Fibroblast of skin of left quadriceps (primary cell): ENCODE measurements at regions not wholly inside any gene's neighbourhood (a gene's known extent, or its start where the extent isn't known, plus 50 kb on each side); places are given as distances from the start of the nearest gene placed in this dataset.
A peak's percentile ranks its signal among the peaks of the same experiment; 100 is the strongest.

Source experiments
- DNase-seq, 2 experiments: peaks; one replicate each; pipeline ENCODE4 v3.0.0-alpha.2; 2013; ENCODE audit warnings: low read depth in 2 of 2

DNA sequence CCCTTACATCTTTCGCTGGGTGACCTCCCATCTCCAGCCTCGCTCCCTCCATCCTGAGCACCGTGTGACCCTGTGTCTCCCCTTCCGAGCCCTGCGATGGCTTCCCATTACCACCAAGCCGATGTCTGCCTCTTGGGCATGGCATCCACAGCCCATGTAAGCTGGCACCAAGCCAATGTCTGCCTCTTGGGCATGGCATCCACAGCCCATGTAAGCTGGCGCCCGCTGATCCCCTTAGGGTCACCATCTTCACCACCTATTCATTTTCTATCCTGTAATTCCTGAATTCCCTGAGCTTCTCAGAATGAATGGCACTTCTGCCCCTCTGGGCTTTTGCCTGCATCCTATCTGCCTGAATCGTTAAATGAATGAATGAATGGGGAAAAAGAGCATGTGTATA, 478.2 kb upstream of the CCL2 start:
- no peak for DNase-seq

DNA sequence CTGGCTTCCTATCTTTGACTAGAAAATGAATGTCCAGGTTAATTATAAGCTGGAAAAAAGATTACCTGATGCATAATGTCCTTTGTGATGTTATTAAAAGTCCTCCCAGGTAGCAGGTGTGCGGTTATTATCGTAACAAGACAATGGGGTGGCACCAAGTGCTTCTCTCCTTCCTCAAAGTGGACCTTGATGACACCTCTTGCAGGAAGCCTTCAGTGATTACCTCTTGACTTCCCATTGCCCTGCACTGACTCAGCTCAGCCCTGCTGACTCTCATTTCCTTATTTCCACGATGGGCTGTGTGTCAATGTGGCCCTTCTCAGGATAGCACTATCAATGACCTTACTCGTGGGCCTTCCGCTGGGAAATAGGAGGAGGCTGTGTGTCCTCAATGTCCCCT, 477.4 kb upstream of the CCL2 start:
- no peak for DNase-seq

DNA sequence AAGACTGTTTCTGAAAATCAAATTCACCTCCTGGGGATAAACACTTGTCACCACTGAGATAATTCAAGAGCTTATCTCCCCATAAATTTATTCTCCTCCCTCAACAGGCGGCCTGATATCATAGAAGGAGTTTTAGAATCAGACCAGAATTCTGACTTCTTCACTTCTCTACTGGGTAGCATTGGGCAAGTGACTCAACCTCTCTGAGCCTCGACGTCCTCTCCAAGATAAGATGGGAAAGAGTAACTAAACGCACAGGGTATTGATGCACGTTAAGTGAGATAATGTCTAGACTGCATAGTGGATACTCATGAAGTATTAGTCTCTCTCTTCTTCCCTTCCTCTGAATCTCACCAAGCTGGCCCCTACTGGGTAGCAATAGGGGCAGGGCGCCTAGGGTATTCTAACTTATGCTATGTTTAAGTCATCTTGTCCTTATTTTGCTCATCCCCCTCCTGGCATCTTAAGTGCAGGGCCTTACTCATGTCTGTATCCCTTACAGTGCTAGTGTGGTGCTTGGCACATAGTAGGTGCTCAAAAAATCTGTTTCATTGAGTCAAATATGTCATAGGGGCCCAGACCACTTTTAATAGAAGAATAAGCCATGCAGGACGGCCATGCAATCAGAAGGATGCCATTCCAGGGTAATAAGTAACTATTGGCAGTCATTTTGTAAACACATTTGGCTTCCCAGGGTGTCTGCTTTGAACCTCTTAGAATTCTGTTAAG, 476.4 kb upstream of the CCL2 start:
- DNase-seq = peak in 1 of 2 experiments; percentile 18

DNA sequence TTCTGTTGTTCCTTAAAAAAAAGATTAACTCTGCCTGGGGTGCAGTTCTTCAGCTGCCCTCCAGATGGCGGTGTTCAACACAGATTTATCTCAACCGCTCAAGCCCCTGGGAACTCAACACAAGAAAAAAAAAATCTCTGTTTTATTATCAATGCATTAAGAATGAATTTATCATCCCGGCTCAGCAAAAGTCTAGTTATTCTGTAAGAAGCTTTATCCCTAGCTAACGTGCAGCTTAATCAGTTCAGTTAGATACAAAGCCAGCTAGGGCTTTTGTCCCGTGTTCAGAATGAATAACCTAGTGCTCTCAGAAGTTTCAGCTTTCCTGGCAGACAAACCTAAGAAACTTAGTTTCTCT, 475.9 kb upstream of the CCL2 start:
- peak in 1 of 2 experiments; percentile 18 for DNase-seq

DNA sequence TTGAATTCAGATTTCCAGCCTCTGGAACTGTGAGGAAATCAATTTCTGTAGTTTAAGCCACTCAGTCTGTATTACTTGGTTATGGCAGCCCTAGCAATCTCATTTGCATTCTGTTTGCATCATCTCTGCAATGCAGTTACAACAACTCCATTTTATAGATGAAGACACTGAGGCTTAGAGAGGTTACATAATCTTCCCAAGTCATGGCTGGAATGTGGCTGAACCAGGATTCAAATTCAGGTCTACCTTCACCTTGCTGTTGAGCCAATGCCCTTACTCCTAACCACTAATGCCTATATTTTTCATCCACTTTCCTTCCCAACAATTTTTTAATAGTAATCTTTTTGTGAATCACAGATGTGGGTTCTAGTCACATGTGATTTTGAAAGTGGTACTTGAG, 469.8 kb upstream of the CCL2 start:
- no peak for DNase-seq

DNA sequence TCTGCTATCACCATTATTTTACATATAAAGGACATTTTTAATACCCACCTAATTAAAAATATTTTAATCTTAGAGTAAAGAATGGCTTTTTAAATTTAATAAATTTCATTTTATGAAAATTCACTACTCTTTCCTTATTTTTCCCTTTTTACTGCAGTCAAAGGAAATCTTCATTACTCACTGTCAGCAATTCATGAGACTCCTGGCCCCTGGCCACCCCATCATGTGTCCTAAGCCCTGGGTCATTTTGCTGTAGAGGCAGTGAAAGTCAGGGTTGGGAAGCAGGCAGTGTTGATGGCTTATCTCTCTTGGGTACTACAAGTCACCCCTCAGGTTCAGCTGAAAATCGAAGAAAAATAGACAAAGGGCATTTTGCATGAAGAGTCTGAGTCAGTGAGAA, 468.6 kb upstream of the CCL2 start:
- DNase-seq = no peak

DNA sequence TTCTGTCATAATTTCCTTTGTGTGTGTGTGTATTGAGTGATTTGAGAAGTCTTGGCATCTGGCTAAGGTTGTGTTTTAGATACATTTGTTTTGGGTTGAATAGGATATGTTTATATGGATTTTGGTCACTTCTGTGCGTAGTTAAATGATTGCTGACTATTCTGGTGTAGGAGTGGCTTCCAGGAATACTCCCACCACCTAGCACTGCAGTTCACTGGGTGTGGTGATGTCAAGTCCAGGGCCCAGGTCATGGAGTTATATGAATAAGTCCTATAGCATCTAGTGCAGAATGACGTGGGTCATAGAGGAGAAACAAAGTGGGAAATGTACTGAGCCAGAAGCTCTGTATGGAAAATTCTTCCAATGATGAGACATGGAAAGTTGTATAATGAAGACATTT, 465.4 kb upstream of the CCL2 start:
- DNase-seq = no peak

DNA sequence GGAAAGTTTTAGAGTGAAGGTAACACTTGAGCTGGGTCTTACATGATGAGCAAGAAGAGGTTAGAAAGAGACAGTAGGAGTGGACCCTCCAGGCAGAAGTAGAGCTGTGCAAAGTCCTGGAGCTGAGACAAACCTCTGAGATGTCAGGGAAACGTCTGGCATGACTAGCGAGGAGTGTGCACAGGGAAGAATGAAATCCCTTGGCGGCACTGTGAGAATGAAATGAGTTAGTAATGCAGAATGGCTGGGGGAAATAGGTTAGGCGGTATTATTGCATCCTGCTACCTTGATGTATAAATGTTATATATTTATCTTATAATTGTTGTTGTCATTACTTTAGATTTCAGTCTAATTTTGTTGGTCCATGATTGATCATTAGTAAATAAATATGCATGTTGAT, 457.9 kb upstream of the CCL2 start:
- DNase-seq = no peak

DNA sequence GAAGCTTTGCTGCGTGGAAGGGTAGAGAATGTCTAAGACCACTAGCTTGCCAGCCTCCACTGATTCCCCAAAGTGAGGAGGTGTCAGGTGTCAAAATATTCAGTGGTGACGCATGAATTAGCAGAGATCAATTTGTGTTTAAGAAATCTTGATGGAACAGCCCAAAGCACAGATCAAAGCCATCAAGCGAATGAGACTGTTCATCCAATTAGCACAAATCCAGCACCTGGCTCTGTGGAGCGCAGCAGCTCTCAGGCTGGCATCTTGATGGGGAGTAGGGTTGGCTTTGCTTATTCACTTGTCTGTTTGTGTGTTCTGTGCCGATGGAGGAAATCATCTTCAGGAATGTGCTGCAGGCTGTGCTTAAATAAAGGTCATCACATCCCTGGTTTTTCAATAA, 456.8 kb upstream of the CCL2 start:
- no peak for DNase-seq

DNA sequence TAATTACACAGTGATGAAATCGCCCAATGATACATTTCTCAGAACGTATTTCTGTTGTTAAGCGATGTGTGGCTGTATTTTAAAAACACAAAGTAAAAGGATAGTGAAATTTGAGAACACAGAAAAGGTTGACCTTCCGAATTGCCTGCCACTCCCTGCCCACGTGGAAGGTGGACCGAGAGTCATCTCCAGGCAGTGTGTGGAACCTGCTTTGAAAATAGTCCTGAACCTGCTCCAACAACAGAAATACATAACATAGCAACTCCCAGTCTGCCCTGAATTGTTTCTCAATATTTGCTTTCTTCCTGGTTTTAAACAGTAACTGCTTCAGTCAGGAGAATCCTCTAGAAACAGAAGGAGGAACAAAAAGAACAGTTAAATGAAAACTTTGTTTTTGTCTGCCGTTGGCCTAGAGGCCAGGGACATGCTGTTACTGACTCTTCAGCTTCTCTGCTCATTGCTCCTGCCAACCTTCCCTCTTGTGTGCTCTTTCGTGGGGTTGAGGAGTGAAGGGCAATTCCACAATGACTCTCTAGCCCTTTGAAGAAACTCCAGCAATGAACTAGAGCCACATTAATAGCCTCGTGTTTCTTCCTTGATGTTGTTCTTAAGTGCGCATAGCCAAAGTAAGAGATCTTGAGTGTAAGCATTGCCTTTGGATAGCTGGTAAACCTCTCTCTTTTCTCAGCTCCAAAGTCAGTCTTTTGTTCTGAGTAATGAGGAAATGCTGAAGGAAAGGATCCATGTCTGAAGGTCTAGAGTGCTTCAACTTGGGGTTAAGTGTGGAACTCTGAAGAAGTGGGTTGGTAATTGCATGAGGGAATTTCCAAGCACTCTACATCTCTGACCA, 452.5 kb upstream of the CCL2 start:
- DNase-seq = no peak

DNA sequence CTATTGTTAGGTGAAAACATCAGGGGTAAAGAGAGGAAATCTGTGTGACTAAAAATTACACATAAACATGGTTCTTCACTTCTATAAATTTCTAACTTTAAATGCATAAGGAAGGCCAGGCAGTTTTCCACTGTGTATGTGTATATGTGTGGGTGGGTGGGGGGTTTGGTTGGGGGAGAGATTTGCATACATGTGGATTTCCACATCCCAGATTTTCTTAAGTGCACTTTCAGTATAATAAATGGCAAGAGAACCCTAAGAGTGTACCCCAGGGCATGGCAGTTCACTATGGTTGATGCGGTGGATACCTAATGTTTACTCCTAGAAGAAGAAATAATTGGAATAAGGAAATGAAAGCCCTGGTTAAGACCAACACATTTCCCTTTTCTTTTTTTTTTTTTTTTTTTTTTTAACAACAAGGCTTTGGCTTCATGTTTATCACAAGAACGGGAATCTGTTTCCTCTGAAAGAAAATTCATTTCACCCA, 451.8 kb upstream of the CCL2 start:
- no peak for DNase-seq

DNA sequence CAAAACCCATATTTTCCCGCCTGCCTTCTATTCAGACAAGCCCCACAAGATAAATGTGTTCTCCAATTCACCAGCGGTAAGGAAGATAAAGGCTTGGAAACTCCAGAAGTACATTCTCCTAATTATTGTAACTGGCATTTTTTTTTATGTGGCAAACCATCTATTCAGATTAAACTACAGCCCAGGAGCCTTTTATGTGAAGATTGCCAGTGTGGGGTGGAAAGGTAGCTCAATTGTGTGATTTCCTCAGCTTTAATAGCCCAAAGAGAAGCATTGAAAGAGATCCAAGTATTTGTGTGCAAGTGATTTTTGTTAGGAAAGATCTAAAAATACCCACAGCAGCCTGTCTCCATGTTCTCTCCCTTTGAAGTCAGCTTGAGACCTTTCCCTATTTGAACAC, 451.4 kb upstream of the CCL2 start:
- no peak for DNase-seq

DNA sequence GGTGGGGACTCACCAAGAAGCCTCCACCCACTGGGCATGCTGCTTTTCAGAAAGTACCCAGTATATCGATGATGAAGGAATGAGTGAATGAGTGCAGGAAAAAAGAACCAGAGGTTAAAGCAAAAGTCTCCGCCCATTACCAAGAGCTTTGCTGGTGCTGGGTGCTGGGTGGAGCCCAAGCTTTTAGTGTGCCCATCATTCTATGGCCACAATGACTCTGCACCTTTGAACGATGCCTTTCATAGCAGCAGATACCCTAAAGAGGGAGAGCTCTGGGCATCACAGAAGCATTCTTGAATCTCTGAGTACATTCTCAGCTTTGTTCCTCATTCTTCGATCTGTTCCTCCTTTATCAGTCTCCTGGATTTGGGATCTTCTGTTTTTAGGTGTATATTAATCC, 450.7 kb upstream of the CCL2 start:
- DNase-seq = no peak

DNA sequence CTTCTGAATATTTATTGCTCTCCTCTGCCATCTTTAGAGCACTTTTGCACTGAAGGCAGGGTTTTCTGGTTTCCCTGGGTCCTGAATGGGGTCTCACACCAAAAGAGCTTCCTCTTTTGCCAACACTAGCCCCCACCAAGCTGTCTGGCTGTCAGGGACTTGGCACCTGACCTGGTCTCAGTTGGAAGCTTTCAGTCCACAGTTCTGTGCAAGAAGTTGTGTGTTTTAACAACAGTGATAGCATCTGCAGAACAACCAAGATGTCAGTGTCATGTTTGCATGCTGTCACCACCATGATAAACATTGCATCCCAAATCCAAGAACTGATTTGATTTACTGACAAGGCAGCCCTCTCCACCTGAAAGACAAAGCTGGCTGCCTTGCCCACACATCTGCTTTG, 448.5 kb upstream of the CCL2 start:
- DNase-seq = no peak

DNA sequence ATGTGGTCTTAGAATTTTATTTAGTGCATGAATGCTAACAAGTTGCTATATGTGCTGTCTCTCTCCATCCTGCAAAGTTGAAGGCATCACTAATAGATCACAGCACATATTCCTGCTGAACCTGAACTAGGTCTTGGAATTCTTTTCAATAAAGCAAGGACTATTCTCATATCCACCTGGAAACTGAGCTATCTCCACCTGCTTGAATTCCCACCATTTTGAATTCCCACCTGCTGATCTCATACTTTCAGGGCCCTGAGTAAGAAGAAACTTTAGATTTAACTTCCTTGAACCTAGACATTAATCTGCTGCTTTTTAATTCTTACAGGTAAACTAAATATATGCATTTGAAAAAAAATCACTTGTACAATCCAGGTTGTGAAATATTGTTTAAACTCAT, 445.3 kb upstream of the CCL2 start:
- DNase-seq = no peak

DNA sequence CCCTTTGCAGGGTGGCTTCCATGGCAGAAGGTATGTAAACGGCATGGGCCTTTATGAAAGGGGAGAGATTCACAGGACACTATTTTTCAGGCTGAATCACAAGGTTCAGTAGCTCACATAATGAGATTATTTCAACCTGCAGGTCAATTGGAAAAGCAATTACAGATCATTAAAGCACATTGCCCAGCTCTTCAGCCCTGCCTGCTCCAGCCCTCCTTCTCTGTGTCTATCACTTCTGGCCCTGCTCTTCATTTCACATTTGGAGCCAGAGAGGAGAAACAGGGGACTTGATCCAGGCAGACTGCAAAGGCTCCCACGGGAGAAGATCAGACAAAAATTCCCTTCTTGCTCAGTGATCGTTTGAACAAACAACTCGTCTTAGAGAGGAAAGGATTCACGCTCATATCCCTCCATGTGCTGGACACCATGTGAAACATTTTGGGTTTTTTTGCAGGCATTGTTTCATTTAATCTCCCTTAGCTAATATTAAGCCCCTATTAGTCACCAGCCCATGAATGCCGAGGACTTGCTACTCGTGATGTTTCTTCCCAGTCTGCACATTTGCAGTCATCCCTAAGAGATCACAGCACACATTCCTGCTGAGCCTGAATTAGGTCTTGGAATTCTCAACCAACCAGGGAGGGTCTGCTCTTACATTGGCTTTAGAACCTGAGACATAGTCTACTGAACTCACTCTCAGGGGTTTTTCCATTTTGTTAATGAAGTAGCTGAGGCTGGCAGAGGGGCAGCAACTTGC, 443.9 kb upstream of the CCL2 start:
- no peak for DNase-seq

DNA sequence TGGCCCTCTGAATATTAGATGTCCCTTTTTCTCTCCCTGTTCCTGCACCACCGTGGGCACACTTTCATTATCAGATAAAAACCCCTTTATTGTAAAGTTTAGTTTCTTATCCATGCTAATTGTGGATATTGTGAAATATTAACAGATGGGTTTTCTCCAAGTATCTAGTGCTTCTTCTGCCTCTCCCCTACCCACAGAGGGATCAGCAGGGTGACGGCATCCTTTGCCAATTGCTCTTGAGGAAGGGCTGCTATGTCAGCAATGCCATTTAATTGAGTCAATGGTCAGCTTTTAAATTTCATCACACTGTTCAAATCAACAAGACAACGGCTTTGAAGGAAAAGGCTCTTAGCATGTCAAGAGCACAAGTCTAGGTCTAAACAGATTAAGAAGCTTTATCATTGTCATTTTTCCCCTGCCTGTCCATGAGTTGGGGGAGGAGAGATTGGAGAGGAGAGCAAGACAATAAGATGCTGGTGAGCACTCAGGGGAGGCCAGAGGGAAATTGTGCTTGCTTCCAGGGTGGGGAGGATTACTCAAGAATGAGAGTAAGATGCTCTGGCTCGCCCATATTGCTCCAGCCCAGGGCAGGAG, 443.0 kb upstream of the CCL2 start:
- DNase-seq = no peak

DNA sequence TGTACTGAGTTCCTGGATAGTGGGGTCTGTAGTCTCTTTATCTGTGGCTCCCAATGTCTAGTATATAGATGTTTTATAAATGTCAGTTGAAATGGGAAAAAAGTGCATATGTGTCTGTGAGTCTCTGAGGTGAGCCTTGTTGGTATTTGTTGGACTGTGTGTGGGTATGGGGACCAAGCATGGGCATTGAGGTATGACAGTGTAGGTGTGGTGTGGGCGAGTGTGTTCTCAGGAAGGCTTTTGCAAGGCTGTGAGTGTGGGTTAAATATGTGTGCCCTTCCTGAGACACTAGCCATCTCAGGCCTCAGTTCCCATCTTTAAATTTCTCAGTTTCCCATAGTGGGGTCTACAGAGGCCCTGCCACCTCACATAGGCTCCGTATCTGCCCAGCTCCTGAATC, 440.2 kb upstream of the CCL2 start:
- DNase-seq = no peak

DNA sequence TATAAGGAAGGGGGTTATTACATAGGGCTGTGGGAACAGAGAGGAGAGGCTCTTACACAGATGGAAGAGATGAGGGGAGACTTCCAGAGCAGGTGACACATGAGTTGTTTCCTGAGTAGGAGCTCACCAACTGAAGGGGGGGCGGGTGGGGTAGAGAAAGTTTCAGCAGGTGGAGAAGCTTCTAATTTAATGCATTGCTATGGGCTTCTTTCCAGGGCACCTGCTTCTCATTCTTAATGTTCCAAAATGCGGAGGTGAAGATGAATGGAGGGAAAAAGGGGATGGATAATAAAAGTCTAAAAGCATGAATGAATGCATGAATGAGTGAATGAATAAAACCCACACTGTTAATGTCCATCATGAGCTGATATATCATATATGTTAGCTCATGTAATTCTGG, 439.0 kb upstream of the CCL2 start:
- no peak for DNase-seq

DNA sequence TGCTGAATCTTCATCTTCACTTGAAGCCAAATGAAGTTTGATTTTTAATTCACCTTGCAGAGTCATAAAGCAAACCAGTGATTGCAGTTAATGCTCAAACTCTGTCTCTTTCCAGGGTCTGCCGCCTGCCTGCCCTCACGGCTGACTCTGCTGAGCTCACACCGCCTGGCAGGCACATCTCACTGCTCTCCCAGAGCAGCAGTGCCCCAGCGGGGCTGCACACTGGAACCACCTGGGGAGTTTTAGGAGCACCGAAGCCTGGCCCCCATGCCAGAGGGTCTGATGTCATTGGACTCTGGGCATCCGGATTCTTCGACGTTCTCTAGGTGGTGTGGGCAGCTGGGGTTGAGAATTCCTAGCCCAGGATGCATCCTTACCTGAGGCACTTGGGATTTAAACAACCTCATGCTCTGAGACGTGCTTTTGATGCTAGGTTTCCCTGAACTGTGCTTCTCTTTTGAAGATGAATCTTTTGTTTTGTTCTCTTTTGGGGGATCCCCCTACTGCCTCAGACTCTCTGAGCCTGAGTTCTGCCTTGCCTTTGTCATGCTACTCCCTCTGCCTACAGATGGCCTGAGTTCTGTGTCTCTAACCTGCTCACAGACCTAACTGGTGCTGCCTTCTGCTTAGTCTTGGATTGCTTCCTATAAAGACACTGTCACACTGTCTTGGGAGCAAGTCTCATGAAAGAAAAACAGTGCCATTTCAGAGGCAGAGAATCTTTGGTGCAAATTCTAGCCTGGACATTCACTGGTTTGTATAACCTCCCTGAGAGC, 438.1 kb upstream of the CCL2 start:
- DNase-seq = no peak

DNA sequence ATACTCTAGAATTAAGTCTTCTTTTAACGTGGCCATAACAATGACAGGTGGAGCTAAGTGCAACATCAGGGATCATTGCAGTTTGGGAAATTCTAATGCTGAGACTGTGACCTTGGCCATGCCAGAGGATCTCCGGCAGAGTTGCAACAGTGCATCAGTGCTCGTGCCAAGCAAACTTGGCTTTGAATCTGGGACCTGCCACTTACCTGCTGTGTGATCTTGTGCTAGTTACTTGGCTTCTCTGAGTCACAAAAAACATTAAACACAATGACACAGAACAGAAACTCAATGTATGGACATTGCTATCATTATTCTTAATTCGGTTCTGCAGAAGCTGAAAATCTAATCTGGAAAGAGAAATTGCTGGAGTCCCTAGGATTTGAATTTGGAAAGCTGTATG, 435.5 kb upstream of the CCL2 start:
- DNase-seq = no peak
